NCI-H1694 treated with DMSO at 0.1 percent for 48 hours (cell line): ENCODE measurements at regions not wholly inside any gene's neighbourhood (a gene's known extent, or its start where the extent isn't known, plus 50 kb on each side); places are given as distances from the start of the nearest gene placed in this dataset.
"Not testable (repeated sequence)": the region's sequence is repeated elsewhere in the genome, so short reads cannot be mapped to it uniquely, and the experiment has no call there.

Experiments used
- DNase-seq: peaks from one replicate; lab custom pipeline; 2025; lab: John Stamatoyannopoulos, UW

- no peak for DNase-seq
Observed at GRCh38 chr7:3094701-3095445, 51.2 kb upstream of the CARD11 start.

DNA sequence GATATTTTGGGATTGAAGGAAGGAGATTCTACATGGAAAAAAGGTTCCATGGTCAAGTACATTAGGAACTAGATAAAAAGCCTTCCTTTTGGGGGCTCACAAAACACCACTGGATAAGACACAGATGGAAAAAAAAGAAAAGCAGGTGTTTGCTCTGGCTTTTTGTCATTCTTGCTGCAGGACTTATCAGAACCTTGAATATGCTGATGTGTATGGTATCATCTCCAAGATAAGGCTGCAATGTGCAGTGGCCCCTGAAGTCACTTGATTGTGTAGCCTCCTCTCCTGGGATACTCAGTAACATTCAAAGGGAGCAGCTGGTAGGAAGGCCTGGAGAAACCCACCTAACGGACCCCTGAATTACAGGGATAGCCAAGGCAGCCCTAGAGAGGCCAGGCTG lies 54.1 kb upstream of the CARD11 start:
- DNase-seq, result no peak

GRCh38 chr7:3102159-3102558 lies 58.5 kb upstream of the CARD11 start:
- no peak for DNase-seq

DNA sequence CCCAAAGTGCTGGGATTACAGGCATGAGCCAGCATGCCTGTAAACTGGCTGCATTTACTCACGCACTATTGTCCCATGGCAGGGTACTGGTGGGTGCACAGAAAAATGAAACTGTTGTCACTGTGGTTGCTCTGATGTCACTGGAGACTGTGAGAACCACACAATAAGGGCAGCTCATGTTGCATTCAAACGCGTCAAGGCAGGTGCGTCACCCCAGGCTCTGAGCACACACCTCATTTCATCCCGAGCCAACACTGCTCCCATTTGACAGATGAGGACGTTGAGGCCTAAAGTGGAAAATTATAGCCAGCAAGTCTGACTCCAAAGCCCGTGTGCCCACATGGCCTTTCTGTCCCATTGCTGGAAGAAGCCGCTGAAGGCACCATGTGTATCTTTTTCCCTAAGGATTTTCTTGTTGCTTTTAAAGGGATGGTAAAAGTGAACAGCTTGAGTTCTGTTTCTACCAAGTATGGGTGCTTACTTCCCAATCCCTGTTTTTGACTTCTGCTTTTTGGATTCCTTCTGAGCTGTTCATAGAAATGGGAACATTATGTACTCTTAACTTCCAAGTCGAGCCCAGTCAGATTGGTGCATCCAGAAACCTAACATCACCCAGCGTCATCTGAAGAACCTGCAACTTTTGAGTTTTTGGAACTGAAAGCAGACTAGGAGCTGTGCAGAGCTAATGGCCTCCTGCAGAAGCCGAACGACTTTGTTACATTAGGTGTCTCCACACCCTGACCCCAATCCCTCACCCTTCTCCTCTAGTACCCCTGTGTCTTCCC lies 60.1 kb upstream of the CARD11 start:
- no peak for DNase-seq

- no peak for DNase-seq
Observed at GRCh38 chr7:3105856-3106255, 62.2 kb upstream of the CARD11 start.

- no peak for DNase-seq
Observed at GRCh38 chr7:3106361-3106826, 62.7 kb upstream of the CARD11 start.

DNA sequence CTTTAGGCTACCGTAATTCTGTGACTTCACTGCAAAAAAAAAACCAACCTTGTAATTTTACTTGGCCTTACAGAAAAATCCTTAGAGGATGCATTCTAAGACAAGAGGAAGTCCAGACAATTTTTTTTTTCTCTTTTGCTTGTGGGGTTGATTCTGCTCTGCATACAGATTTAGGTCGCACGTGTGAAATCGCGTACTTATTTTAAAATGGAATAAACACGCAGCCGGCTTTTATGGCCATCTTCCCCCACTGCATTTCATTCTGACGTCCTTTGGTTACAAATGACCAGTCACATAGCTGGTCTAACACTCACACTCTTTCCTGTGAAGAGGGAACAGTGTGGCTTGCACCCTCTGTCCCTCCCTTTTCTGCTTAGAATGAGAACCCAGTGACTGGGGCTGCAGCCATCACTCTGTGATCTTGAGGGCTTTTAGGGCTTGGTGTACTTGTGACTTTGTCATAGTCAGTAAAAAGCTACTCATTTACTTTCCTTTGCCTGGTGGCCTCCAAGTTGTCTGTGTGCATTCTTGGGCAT lies 63.6 kb upstream of the CARD11 start:
- no peak for DNase-seq

DNA sequence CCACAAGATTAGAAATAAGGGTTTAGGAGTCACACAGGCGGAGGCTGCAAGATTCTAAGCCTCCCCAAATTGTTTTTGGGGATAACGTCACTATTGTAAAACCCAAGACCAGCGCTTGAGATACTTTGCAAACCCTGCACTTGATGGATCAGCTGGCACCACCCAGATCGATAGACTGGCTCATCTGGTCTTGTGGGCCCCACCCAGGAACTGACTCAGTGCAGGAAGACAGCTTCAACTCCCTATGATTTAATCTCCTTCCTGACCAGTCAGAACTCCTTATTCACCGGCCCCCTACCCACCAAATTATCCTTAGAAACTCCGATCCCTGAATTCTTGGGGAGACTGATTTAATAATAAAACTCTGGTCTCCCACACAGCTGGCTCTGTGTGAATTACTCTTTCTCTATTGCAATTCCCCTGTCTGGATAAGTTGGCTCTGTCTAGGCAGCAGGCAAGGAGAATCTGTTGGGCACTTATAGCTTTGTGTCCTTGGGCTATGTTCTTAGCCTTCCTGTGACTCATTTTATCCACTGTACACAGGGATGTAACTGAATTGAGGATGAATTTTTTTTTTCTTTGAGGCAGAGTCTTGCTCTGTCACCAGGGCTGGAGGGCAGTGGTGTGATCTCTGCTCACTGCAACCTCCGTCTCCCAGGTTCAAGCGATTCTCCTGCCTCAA lies 64.4 kb upstream of the CARD11 start:
- DNase-seq, result no peak

DNA sequence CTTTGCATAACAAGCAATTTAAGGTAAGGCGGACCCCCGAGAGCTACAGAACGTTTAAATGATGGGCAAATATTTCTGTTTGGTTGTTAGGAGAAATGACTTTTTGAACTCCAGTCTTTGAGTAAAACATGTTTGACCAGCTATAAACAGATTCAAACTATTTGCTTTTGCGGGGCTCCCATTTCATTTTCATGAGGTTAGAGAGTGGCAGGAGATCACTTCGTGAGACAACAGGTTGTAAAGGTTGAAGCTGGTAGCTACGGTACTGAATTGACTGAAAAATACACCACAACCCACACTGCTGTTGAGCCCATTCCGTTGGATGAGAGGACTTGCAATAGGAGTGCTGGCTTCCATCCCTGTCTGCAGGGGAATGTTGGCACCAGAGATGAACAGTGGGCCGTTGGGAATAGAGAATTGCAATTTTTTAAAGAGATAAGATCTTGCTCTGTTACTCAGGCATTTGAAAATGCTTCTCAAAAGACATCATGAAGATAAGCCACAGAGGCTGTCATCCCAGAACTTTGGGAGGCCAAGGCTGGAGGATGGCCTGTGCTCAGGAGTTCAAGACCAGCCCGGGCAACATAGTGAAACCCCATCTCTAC lies 65.7 kb upstream of the CARD11 start:
- DNase-seq, result no peak

GRCh38 chr7:3112479-3113134 lies 68.9 kb upstream of the CARD11 start:
- no peak for DNase-seq

DNA sequence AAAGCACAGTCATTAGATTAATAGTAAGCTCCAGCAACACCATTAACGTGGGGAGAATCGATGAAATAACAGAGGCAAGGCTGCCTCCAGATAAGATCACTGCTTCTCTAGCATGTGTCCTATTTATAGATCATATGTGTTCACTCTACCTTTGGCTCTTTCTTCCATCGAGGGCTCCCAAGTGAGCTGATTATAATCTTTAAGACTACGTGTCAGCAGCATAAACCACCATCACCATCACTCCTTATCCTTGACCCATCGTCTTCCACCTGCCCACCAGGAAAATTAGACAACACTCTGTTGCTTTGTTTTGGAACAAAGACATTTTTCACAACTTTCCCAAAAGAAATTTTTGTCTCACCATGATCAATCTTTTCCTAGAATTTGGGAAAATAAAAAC lies 71.2 kb upstream of the CARD11 start:
- no peak for DNase-seq

- no peak for DNase-seq
Observed at GRCh38 chr7:3117081-3117480, 73.4 kb upstream of the CARD11 start.

DNA sequence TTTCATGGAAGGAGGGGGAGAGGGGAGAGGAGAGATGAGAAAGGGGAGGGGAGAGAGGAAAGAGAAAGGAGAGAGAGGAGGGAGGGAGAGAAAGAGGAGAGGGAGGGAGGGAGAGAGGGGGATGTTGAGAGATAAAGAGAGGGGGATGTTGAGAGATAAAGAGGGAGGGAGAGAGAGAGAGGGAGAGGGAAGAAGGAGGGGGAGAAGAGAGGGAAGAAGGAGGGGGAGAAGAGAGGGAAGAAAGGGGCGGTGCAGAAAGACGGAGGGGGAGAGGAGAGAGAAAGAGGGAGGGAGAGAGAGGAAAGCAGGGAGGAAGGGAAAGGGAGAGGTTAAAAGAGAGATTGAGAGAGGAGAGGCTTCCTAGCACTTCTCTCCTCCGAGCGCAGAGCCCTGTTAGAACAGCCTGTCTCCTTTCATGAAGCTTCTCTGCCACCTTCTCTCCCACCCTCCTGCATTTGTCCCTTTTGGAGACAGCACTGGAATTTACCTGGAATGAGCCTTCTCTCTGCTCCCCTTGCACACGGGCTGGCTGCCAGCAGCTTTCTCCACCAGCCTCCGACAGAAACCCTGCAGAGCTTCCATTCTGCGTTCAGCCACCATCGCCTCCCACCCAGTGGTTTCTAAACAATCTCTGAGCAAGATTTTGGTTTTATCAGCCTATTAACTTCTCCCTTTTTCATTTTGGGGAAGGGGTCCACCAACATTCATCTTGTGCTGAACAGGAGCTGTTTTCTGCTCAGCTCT lies 74.0 kb upstream of the CARD11 start:
- DNase-seq, result no peak

GRCh38 chr7:3119352-3119927 lies 75.8 kb upstream of the CARD11 start:
- DNase-seq, result not testable (repeated sequence)

DNA sequence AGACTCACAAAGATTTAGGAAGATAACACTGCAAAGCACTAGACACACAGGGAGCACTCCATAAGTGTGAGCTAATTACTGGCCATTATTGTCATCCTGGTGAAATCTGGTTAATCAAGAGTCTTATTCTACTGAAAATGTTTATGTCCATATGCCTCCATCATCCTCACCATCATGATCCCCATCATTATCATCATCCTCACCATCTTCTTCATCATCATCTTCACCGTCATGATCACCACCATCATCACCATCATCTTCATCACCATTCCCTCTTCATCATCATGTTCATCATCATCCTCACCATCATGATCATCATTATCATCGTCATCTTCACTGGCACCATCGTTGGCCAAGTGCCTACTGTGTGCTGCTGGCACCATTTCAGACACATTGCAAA lies 76.3 kb upstream of the CARD11 start:
- DNase-seq, result no peak

GRCh38 chr7:3120513-3120912 lies 76.8 kb upstream of the CARD11 start:
- DNase-seq, result no peak

DNA sequence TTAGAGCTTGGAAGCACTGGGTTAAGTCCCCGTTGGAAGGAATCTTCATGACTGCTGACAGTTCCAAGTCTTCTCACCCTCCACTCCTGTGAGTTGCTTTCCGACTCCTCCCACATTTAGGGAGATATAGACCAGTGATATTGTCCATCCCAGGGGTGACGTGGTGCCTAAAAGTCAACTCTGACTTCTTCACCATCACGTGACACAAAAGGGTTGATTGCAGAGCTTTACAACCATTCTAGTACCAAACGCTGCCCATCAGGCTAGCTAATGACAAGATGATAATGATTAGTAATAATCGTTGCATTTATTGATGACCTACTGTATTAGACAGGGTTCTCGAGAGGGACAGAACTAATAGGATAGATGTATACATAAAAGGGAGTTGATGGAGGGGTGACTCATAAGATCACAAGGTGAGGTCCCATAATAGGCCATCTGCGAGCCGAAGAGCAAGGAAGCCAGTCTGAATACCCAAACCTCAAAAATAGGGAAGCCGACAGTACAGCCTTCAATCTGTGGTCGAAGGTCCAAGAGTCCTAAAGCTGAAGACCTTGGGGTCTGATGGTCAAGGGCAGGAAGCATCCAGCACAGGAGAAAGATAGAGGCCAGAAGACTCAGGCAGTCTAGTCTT lies 85.3 kb upstream of the CARD11 start:
- no peak for DNase-seq

DNA sequence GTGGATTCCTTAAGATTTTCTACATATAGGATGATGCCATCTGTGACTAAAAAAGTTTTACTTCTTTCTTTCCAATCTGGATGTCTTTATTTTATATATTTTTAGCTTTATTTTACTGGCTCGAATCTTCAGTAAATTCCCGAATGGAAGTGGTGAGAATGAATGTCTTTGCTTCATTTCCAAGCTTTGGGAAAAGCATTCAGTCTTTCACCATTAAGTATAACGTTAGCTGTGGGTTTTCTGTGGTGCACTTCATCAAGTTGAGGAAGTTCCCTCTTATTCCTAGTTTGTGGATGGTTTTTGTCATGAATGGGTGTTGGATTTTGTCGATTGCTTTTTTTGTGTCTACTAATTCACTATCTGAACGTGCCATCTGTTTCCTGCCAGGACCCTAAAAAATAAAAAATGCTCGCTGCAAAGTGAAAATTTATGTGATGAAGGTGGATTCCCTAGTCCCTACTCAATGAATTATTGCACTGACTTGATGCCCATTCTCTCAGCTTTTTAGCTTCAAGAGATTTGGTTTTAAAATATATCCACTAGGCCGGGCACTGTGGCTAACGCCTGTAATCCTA lies 90.2 kb upstream of the CARD11 start:
- DNase-seq, result no peak

DNA sequence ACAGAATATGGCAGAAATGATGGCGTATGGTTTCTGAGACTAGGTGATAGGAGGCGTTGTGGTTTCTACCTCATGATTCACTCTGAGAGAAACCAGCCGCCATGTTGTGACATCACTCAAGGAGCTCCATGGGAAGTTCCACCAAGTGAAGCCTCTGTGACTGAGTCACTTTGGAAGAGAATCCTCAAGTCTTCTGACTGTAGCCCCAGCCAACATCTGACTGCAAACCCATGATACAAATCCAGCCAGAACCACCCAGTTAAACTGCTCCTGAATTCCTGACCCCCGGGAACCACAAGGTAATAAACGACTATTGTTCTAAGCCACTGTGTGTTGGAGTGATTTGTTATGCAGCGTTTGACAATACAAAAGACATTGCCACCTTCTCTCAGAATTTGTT lies 91.1 kb upstream of the CARD11 start:
- DNase-seq, result no peak

DNA sequence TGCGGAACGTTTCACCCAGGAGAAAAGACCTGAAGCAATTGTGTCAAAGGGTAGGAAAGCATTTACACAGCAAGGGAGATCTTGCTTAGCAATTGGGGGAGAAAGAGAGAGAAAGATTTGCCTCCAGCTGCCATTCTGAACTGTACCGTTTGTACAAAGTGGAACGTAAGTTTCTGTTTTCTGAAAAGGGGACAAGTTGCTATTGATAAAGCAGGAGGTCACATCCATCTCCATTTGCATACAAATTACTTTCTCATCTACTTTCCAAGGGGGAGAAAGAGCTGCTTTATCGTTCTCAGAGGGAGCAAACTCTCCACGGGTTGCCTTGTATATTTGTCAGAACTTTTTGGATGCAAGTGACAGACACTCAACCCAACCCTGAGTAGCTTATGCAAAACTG lies 92.0 kb upstream of the CARD11 start:
- no peak for DNase-seq
